Stimulated activated naive CD8-positive, alpha-beta T cell treated with anti-CD3 and anti-CD28 coated beads, Interleukin-15, Interleukin-2, amounts not matched to agents 100 ng/mL and 50 ng/mL, for 24 hours (primary cell): ENCODE measurements at regions not wholly inside any gene's neighbourhood (a gene's known extent, or its start where the extent isn't known, plus 50 kb on each side); places are given as distances from the start of the nearest gene placed in this dataset.

Source experiments
- H3K27ac Mint-ChIP-seq: one replicate; pipeline ENCODE4 v1.8.0; 2021; ENCODE audit warnings: mild to moderate bottlenecking, mixed read lengths
- H3K27me3 Mint-ChIP-seq: one replicate; pipeline ENCODE4 v1.8.0; 2021; ENCODE audit warnings: mixed read lengths
- H3K36me3 Mint-ChIP-seq: one replicate; pipeline ENCODE4 v1.8.0; 2021; ENCODE audit warnings: low read depth, mixed read lengths
- H3K4me1 Mint-ChIP-seq: one replicate; pipeline ENCODE4 v1.8.0; 2021; ENCODE audit warnings: low read depth, mixed read lengths
- H3K4me3 Mint-ChIP-seq: one replicate; pipeline ENCODE4 v1.8.0; 2021; ENCODE audit warnings: mild to moderate bottlenecking, mixed read lengths
- H3K9me3 Mint-ChIP-seq: one replicate; pipeline ENCODE4 v1.8.0; 2021; ENCODE audit warnings: mixed read lengths

DNA sequence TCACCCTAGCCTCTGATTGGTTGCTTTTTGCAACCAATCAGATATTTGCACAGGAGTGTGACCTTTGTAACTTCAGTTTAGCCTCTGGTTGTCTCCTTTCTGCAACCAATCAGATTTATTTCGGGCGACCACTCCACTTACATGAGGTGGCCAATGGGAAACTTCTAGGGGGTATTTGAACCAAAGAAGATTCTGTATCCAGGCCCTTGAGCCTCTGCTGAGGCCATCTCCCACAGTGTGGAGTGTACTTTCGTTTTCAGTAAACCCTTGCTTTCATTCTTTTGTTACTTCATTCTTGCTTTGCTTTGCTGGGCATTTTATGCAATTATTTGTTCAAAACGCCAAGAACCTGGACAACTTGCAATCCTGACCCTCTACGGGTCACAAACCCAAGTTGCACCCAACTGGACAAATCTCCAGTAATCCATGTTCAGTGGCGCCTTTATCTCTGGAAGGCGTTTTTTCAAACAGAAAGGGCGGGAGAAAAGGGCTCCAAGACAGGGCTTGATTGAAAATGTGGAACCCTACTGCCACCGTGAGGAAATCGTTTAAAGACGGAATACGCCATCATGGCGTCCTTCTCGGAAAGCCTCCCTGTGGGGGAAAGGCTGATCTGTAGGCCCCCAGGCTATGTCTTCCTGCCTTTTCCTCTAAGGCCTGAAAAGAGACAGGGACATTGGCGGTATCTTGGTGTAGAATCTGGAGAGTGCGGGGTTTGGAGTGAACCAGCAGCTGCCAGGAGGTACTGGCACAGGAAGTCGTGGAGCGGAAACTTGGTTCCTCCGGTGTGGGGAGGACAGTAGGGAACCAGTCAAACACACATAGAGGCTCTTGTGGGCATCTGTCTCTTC lies 184.6 kb downstream of the OR13H1 start:
- Mint-ChIP-seq H3K4me3 (no peak overlapping the region), H3K27ac (no peak overlapping the region), H3K27me3 (no peaks in the 10 kb centered on the region), H3K4me1 (no peaks in the 10 kb centered on the region), H3K9me3 (no peaks in the 10 kb centered on the region), H3K36me3 (no peaks in the 10 kb centered on the region)

- H3K4me1 Mint-ChIP-seq: no peaks in the 10 kb centered on the region
- H3K4me3 Mint-ChIP-seq: no peak overlapping the region
- no peak overlapping the region for H3K27ac Mint-ChIP-seq
- H3K27me3 Mint-ChIP-seq: no peaks in the 10 kb centered on the region
- H3K36me3 Mint-ChIP-seq: no peaks in the 10 kb centered on the region
- H3K9me3 Mint-ChIP-seq: no peaks in the 10 kb centered on the region
Observed at GRCh38 chrX:131729295-131729694, 185.4 kb downstream of the OR13H1 start.

DNA sequence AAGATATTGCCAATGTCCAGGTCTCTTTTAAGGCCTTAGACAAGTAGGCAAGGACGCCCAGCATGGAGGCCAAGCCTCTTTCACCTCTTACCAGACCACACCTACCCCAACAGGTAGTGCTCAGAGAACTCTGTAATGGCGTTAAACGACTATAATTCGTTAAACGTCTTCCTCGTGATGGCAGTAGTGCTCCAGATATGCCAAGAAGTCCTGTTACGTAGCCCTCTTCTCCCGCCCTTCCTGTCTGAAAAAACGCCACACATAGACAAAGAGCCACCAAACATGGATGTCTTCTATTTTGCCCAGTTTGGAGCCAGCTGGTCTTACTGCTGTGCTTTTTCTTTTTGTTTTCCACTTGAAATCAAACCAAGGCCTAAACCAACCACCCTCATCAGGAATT lies 190.7 kb downstream of the OR13H1 start:
- Mint-ChIP-seq H3K27me3 (no peaks in the 10 kb centered on the region), H3K27ac (no peak overlapping the region), H3K4me1 (no peaks in the 10 kb centered on the region), H3K4me3 (no peak overlapping the region), H3K9me3 (no peaks in the 10 kb centered on the region), H3K36me3 (no peaks in the 10 kb centered on the region)

DNA sequence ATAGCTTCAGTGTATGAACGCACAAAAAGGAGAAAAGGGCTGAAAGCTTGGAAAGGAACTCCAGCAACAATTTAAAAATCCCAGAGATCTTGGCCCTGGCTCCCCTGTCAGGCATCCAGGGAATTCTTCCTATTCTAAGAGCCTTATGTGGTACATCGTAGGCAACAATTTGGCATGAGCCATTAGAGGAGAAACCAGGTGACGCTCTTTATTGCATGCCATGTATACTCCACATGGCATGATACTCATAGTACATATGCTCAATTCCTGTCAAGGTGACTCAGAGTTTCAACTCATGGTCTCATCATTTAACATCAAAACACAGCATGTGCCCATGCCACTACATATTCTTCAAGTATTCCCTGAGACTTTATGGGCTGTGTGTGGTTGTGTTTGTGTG lies 191.3 kb downstream of the OR13H1 start:
- Mint-ChIP-seq H3K27me3 (no peaks in the 10 kb centered on the region), H3K36me3 (peaks cover 5% of the 10 kb centered on the region), H3K4me1 (no peaks in the 10 kb centered on the region), H3K27ac (no peak overlapping the region), H3K4me3 (no peak overlapping the region), H3K9me3 (no peaks in the 10 kb centered on the region)

DNA sequence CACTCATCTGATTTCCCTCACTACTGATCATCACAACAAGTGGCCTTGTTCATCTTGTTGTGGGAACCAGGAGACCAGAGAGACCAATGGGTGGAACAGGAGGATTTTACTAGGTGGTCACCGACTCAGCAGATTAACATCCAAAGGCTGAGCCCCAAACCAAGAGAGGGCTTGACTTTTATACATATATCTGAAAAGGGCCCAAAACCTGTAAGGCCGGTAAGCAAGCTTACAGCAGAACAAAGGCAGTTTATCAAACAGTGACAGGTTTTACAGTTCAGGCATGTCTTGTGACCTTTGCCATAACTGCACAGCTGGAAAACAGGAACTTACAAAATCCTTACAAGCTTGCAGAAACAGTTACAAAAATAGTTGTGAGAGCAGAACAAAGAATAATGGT lies 195.9 kb downstream of the OR13H1 start:
- H3K4me3 Mint-ChIP-seq: no peak overlapping the region
- H3K9me3 Mint-ChIP-seq: peaks cover 5% of the 10 kb centered on the region
- no peaks in the 10 kb centered on the region for H3K4me1 Mint-ChIP-seq
- no peak overlapping the region for H3K27ac Mint-ChIP-seq
- H3K36me3 Mint-ChIP-seq: peaks cover 10% of the 10 kb centered on the region
- no peaks in the 10 kb centered on the region for H3K27me3 Mint-ChIP-seq

DNA sequence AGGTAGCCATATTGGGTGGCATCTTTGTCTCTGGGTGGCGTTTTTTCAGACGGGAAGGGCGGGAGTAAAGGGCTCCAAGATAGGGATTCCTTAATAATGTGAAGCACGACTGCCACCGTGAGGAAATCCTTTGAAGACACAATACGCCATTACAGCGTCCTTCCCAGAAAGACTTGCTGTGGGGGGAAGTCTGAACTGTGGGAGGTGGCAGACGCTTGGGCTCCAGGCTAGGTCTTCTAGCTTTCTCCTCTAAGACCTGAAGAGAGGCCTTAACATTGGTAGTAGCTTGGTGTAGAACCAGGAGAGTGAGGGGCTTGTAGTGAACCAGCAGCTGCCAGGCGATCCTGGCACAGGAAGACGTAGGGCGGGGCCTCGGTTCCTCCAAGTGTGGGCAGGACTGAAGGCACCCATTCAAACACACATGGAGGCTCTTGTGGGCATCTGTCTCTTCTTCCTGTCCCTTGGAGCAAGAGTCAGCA lies 197.3 kb downstream of the OR13H1 start:
- Mint-ChIP-seq H3K36me3 (peaks cover 13% of the 10 kb centered on the region), H3K27ac (no peak overlapping the region), H3K27me3 (no peaks in the 10 kb centered on the region), H3K9me3 (peaks cover 5% of the 10 kb centered on the region), H3K4me3 (no peak overlapping the region), H3K4me1 (no peaks in the 10 kb centered on the region)

DNA sequence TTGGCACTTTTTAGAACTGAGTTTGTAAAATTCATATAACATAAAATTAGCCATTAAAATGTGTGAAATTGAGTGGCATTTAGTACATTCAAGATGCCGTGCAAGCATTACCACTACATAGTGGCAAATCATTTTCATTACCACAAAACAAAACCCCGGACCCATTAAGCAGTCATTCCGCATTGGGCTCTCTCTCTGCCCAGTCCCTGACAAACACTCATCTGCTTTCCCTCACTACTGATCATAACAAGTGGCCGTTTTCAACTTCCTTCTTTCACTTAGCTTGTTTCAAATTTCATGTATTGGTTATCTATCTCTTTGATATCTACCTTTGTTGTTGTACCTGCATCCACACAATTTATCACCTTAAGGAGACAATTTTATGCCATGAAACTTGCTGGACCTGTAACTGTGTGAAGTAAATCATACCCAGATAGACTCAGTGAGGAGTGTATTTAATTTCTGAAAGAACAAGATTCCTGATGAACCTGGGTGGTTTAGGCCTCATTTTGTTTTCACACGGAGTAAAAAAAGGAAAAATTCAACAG lies 202.1 kb downstream of the OR13H1 start:
- Mint-ChIP-seq H3K27me3 (no peaks in the 10 kb centered on the region), H3K27ac (no peak overlapping the region), H3K4me1 (no peaks in the 10 kb centered on the region), H3K4me3 (no peak overlapping the region), H3K36me3 (peaks cover 9% of the 10 kb centered on the region), H3K9me3 (no peaks in the 10 kb centered on the region)

DNA sequence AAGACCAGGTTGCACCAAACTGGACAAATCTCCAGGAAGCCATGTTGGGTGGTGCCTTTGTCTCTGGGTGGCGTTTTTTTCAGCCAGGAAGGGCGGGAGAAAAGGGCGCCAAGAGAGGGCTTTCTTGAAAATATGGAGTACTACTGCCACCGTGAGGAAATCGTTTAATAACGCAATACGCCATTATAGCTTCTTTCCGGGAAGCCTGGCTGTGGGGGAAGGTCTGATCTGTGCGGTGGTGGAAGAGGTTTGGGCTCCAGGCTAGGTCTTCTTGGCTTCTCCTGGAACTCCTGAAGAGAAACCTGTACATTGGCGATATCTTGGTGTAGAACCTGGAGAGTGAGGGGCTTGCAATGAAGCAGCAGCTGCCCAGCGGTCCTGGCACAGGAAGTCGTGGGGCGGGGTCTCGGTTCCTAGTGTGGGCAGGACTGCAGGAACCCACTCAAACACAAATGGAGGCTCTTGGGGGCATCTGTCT lies 202.7 kb downstream of the OR13H1 start:
- Mint-ChIP-seq H3K4me1 (no peaks in the 10 kb centered on the region), H3K27me3 (no peaks in the 10 kb centered on the region), H3K36me3 (peaks cover 9% of the 10 kb centered on the region), H3K27ac (no peak overlapping the region), H3K9me3 (no peaks in the 10 kb centered on the region), H3K4me3 (no peak overlapping the region)

GRCh38 chrX:131747173-131747572 lies 203.3 kb downstream of the OR13H1 start:
- no peaks in the 10 kb centered on the region for H3K9me3 Mint-ChIP-seq
- no peak overlapping the region for H3K27ac Mint-ChIP-seq
- H3K4me3 Mint-ChIP-seq: no peak overlapping the region
- peaks cover 9% of the 10 kb centered on the region for H3K36me3 Mint-ChIP-seq
- no peaks in the 10 kb centered on the region for H3K27me3 Mint-ChIP-seq
- no peaks in the 10 kb centered on the region for H3K4me1 Mint-ChIP-seq

GRCh38 chrX:131752493-131753198 lies 208.8 kb downstream of the OR13H1 start:
- H3K4me1 Mint-ChIP-seq: no peaks in the 10 kb centered on the region
- H3K36me3 Mint-ChIP-seq: peaks cover 4% of the 10 kb centered on the region
- no peaks in the 10 kb centered on the region for H3K27me3 Mint-ChIP-seq
- H3K27ac Mint-ChIP-seq: no peak overlapping the region
- H3K9me3 Mint-ChIP-seq: no peaks in the 10 kb centered on the region
- H3K4me3 Mint-ChIP-seq: no peak overlapping the region

- Mint-ChIP-seq H3K27me3 (no peaks in the 10 kb centered on the region), H3K36me3 (peaks cover 6% of the 10 kb centered on the region), H3K9me3 (no peaks in the 10 kb centered on the region), H3K27ac (no peak overlapping the region), H3K4me1 (no peaks in the 10 kb centered on the region), H3K4me3 (no peak overlapping the region)
Observed at GRCh38 chrX:131762802-131763234, 218.9 kb downstream of the OR13H1 start.

- Mint-ChIP-seq H3K27ac (no peak overlapping the region), H3K4me3 (no peak overlapping the region), H3K9me3 (no peaks in the 10 kb centered on the region), H3K27me3 (no peaks in the 10 kb centered on the region), H3K36me3 (peaks cover 11% of the 10 kb centered on the region), H3K4me1 (no peaks in the 10 kb centered on the region)
Observed at GRCh38 chrX:131763674-131764073, 219.8 kb downstream of the OR13H1 start.

GRCh38 chrX:131764216-131764615 lies 220.3 kb downstream of the OR13H1 start:
- Mint-ChIP-seq H3K4me1 (no peaks in the 10 kb centered on the region), H3K9me3 (no peaks in the 10 kb centered on the region), H3K27ac (no peak overlapping the region), H3K4me3 (no peak overlapping the region), H3K27me3 (no peaks in the 10 kb centered on the region), H3K36me3 (peaks cover 11% of the 10 kb centered on the region)

DNA sequence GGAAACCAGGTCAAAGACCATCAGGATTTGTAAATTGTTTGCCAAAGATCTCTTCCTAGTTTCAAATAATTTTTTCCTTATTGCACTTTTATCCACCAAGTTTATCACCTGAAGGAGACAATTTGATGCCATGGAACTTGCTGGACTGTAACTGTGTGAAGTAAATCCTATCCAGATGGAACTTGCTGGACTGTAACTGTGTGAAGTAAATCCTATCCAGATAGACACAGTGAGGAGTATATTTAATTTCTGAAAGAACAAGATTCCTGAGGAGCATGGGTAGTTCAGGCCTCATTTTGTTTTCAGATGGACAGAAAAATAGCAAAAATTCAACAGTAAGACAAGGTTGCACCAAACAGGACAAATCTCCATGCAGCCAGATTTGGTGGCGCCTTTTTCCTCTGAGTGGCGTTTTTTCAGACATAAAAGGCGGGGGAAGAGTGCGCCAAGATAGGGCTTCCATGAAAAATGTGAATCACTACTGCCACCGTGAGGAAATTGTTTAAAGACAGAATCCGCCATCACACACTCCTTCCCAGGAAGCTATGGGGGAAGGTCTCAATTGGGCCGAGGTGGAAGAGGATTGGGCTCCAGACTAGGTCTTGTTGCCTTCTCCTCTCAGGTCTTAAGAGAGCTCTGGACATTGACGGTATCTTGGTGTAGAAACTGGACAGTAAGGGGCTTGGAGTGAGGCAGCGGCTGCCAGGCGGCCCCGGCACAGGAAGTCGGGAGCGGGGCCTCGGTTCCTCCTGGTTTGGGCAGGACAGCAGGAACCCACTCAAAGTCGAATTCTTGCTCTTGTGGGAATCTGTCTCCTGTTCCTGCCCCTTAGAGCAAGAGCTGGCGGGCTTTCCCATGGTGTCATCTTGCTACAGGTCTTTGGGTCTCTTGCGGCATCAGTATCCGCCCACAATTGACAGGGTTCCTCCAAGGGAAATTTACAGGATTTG lies 234.7 kb downstream of the OR13H1 start:
- Mint-ChIP-seq H3K4me1 (no peaks in the 10 kb centered on the region), H3K27ac (no peak overlapping the region), H3K27me3 (no peaks in the 10 kb centered on the region), H3K4me3 (no peak overlapping the region), H3K9me3 (no peaks in the 10 kb centered on the region), H3K36me3 (no peaks in the 10 kb centered on the region)
